ENCODE measurements at regions not wholly inside any gene's neighbourhood (a gene's known extent, or its start where the extent isn't known, plus 50 kb on each side); places are given as distances from the start of the nearest gene placed in this dataset.
"Not testable (repeated sequence)": the region's sequence is repeated elsewhere in the genome, so short reads cannot be mapped to it uniquely, and the experiment has no call there.

GRCh38 chr1:73026114-73026513 lies 743.8 kb upstream of the NEGR1 start:
- no peak for DNase-seq (ENCODE audit: low read depth, low spot score)
- Histone ChIP-seq H3K9ac (ENCODE audit: insufficient read length) (no peak overlapping the region), H3K27ac (no peak overlapping the region), H3K4me3 (no peak overlapping the region), H3K9me3 (ENCODE audit: low read depth, low read length) (no peaks in the 10 kb centered on the region), H3K36me3 (ENCODE audit: insufficient read depth, low read length) (no peaks in the 10 kb centered on the region)
- TF ChIP-seq EZH2 (IDR thresholded peaks at IDR 0.05) (no peak), FOXP2 (optimal IDR thresholded peaks at IDR 0.05; ENCODE audit: control extremely low read depth, extremely low read length, insufficient read depth) (no peak), POLR2AphosphoS5 (IDR thresholded peaks at IDR 0.05; ENCODE audit: borderline replicate concordance, low read depth, low read length) (no peak)

- Histone ChIP-seq H3K36me3 (ENCODE audit: insufficient read depth, low read length) (no peaks in the 10 kb centered on the region), H3K27ac (no peak overlapping the region), H3K9ac (ENCODE audit: insufficient read length) (no peak overlapping the region), H3K4me3 (no peak overlapping the region), H3K9me3 (ENCODE audit: low read depth, low read length) (no peaks in the 10 kb centered on the region)
- no peak for DNase-seq (ENCODE audit: low read depth, low spot score)
- no peak for TF ChIP-seq FOXP2 (optimal IDR thresholded peaks at IDR 0.05; ENCODE audit: control extremely low read depth, extremely low read length, insufficient read depth)
- no peak for TF ChIP-seq EZH2 (IDR thresholded peaks at IDR 0.05)
- TF ChIP-seq POLR2AphosphoS5 (IDR thresholded peaks at IDR 0.05; ENCODE audit: borderline replicate concordance, low read depth, low read length), result no peak
Observed at GRCh38 chr1:73009938-73010337, 727.6 kb upstream of the NEGR1 start.

GRCh38 chr1:73009311-73009710 lies 727.0 kb upstream of the NEGR1 start:
- no peaks in the 10 kb centered on the region for H3K36me3 ChIP-seq (ENCODE audit: insufficient read depth, low read length)
- DNase-seq (ENCODE audit: low read depth, low spot score), result no peak
- no peak overlapping the region for H3K4me3 ChIP-seq
- TF ChIP-seq FOXP2 (optimal IDR thresholded peaks at IDR 0.05; ENCODE audit: control extremely low read depth, extremely low read length, insufficient read depth) (no peak), POLR2AphosphoS5 (IDR thresholded peaks at IDR 0.05; ENCODE audit: borderline replicate concordance, low read depth, low read length) (no peak), EZH2 (IDR thresholded peaks at IDR 0.05) (no peak)
- H3K27ac ChIP-seq, result no peak overlapping the region
- no peak overlapping the region for H3K9ac ChIP-seq (ENCODE audit: insufficient read length)
- no peaks in the 10 kb centered on the region for H3K9me3 ChIP-seq (ENCODE audit: low read depth, low read length)

GRCh38 chr1:72997624-72998023 lies 715.3 kb upstream of the NEGR1 start:
- Histone ChIP-seq H3K36me3 (ENCODE audit: insufficient read depth, low read length) (no peaks in the 10 kb centered on the region), H3K9me3 (ENCODE audit: low read depth, low read length) (no peaks in the 10 kb centered on the region), H3K27ac (no peak overlapping the region), H3K9ac (ENCODE audit: insufficient read length) (no peak overlapping the region), H3K4me3 (no peak overlapping the region)
- no peak for DNase-seq (ENCODE audit: low read depth, low spot score)
- TF ChIP-seq FOXP2 (optimal IDR thresholded peaks at IDR 0.05; ENCODE audit: control extremely low read depth, extremely low read length, insufficient read depth) (no peak), POLR2AphosphoS5 (IDR thresholded peaks at IDR 0.05; ENCODE audit: borderline replicate concordance, low read depth, low read length) (no peak), EZH2 (IDR thresholded peaks at IDR 0.05) (no peak)

- DNase-seq (ENCODE audit: low read depth, low spot score), result no peak
- H3K9ac ChIP-seq (ENCODE audit: insufficient read length), result no peak overlapping the region
- no peaks in the 10 kb centered on the region for H3K9me3 ChIP-seq (ENCODE audit: low read depth, low read length)
- H3K27ac ChIP-seq, result no peak overlapping the region
- no peaks in the 10 kb centered on the region for H3K36me3 ChIP-seq (ENCODE audit: insufficient read depth, low read length)
- H3K4me3 ChIP-seq, result no peak overlapping the region
- TF ChIP-seq FOXP2 (optimal IDR thresholded peaks at IDR 0.05; ENCODE audit: control extremely low read depth, extremely low read length, insufficient read depth) (no peak), POLR2AphosphoS5 (IDR thresholded peaks at IDR 0.05; ENCODE audit: borderline replicate concordance, low read depth, low read length) (no peak), EZH2 (IDR thresholded peaks at IDR 0.05) (no peak)
Observed at GRCh38 chr1:72997041-72997440, 714.7 kb upstream of the NEGR1 start.

GRCh38 chr1:72987871-72988270 lies 705.5 kb upstream of the NEGR1 start:
- H3K9ac ChIP-seq (ENCODE audit: insufficient read length); H3K36me3 ChIP-seq (ENCODE audit: insufficient read depth, low read length); H3K27ac ChIP-seq; H3K9me3 ChIP-seq (ENCODE audit: low read depth, low read length); H3K4me3 ChIP-seq; DNase-seq (ENCODE audit: low read depth, low spot score): not testable (repeated sequence)

GRCh38 chr1:72986591-72987290 lies 704.4 kb upstream of the NEGR1 start:
- Histone ChIP-seq H3K4me3 (no peak overlapping the region), H3K9ac (ENCODE audit: insufficient read length) (no peak overlapping the region), H3K9me3 (ENCODE audit: low read depth, low read length) (no peaks in the 10 kb centered on the region), H3K27ac (no peak overlapping the region), H3K36me3 (ENCODE audit: insufficient read depth, low read length) (no peaks in the 10 kb centered on the region)
- DNase-seq (ENCODE audit: low read depth, low spot score), result no peak
- TF ChIP-seq EZH2 (IDR thresholded peaks at IDR 0.05) (no peak), POLR2AphosphoS5 (IDR thresholded peaks at IDR 0.05; ENCODE audit: borderline replicate concordance, low read depth, low read length) (no peak), FOXP2 (optimal IDR thresholded peaks at IDR 0.05; ENCODE audit: control extremely low read depth, extremely low read length, insufficient read depth) (no peak)

GRCh38 chr1:72985024-72985423 lies 702.7 kb upstream of the NEGR1 start:
- H3K4me3 ChIP-seq, result not testable (repeated sequence)

GRCh38 chr1:72983011-72983410 lies 700.7 kb upstream of the NEGR1 start:
- not testable (repeated sequence) for DNase-seq (ENCODE audit: low read depth, low spot score); H3K9me3 ChIP-seq (ENCODE audit: low read depth, low read length); H3K27ac ChIP-seq; H3K4me3 ChIP-seq; H3K9ac ChIP-seq (ENCODE audit: insufficient read length); H3K36me3 ChIP-seq (ENCODE audit: insufficient read depth, low read length)

More at GRCh38 chr1:72985024-72985423, 702.7 kb upstream of the NEGR1 start:
- DNase-seq (ENCODE audit: low read depth, low spot score); H3K27ac ChIP-seq; H3K9me3 ChIP-seq (ENCODE audit: low read depth, low read length); H3K36me3 ChIP-seq (ENCODE audit: insufficient read depth, low read length); H3K9ac ChIP-seq (ENCODE audit: insufficient read length): not testable (repeated sequence)
